ENCODE measurements at regions not wholly inside any gene's neighbourhood (a gene's known extent, or its start where the extent isn't known, plus 50 kb on each side); places are given as distances from the start of the nearest gene placed in this dataset.

DNA sequence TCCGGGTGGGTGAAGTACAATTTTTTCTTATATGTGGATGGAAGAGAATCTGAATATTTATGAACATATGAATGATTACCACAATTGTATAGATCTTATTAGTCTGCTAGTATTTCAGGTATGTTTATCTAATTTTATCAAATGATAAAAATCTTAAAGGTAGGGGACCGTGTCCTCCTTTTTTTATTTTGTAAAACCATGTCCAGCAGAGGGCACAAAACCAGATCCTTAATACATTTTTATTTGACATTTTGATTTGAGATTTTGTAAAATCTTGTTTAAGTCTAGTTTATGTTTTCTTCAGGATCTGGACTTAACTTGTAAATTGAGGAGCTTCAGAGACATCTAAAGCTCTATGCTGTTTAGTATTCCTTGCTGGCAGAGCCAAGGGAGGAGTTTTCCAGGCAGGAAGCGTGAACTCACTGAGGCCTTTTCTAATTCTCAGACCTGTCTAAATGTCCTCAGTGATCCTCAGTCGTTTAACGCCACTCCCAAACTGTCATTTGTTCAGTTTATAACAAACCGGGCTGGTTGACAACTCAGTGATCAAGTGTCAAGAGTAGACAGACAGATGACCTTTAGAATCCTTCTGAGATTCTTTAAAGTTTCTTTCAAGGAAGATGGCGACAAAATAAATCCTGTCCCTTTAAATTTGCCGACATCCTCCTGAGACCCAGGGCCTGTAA is 263.9 kb downstream of the KTN1 start:
- Histone ChIP-seq H3K9me3 (ENCODE audit: control insufficient read depth, low read length) (peaks cover 1% of the 10 kb centered on the region), H3K36me3 (ENCODE audit: control insufficient read depth in 1 of 2, insufficient read depth in 2 of 2, low read length in 1 of 2) (no peaks in the 10 kb centered on the region), H3K27me3 (ENCODE audit: control insufficient read depth in 1 of 2, insufficient read depth in 2 of 2, low read length in 1 of 2) (no peaks in the 10 kb centered on the region), H3K27ac (ENCODE audit: low read depth in 1 of 2, low read length in 2 of 2) (no peak overlapping the region), H3K4me3 (ENCODE audit: low read length in 2 of 2) (no peak overlapping the region), H3K4me1 (ENCODE audit: control insufficient read depth in 1 of 2, insufficient read depth in 2 of 2, low read length in 2 of 2) (peaks cover 0 to 5% of the 10 kb centered on the region in 2 donors)
- no peak for ATAC-seq (ENCODE audit: low FRiP score)
- intact Hi-C loops (cut with DNase I): no loop called here
- DNase-seq: no peak
- WGBS, 2 donors: 63 to 67% methylated on average over 8 of the region's 8 CpGs

- peaks cover 1% of the 10 kb centered on the region for H3K9me3 ChIP-seq (ENCODE audit: control insufficient read depth, low read length)
- WGBS, 2 donors: 76 to 84% methylated on average over 9 of the region's 9 CpGs
- no peaks in the 10 kb centered on the region for H3K27me3 ChIP-seq (ENCODE audit: control insufficient read depth in 1 of 2, insufficient read depth in 2 of 2, low read length in 1 of 2)
- no peak overlapping the region for H3K27ac ChIP-seq (ENCODE audit: low read depth in 1 of 2, low read length in 2 of 2)
- no peak overlapping the region for H3K4me3 ChIP-seq (ENCODE audit: low read length in 2 of 2)
- peak; percentile 63 for ATAC-seq (ENCODE audit: low FRiP score)
- peaks cover 0 to 10% of the 10 kb centered on the region in 2 donors for H3K4me1 ChIP-seq (ENCODE audit: control insufficient read depth in 1 of 2, insufficient read depth in 2 of 2, low read length in 2 of 2)
- H3K36me3 ChIP-seq (ENCODE audit: control insufficient read depth in 1 of 2, insufficient read depth in 2 of 2, low read length in 1 of 2): no peaks in the 10 kb centered on the region
- intact Hi-C loops (cut with DNase I): no loop called here
- DNase-seq: no peak
Measured at GRCh38 chr14:55845963-55846825, 266.2 kb downstream of the KTN1 start.

- no peak for DNase-seq
- Histone ChIP-seq H3K27ac (ENCODE audit: low read depth in 1 of 2, low read length in 2 of 2) (no peak overlapping the region), H3K4me3 (ENCODE audit: low read length in 2 of 2) (no peak overlapping the region), H3K36me3 (ENCODE audit: control insufficient read depth in 1 of 2, insufficient read depth in 2 of 2, low read length in 1 of 2) (no peaks in the 10 kb centered on the region), H3K4me1 (ENCODE audit: control insufficient read depth in 1 of 2, insufficient read depth in 2 of 2, low read length in 2 of 2) (peaks cover 0 to 12% of the 10 kb centered on the region in 2 donors), H3K27me3 (ENCODE audit: control insufficient read depth in 1 of 2, insufficient read depth in 2 of 2, low read length in 1 of 2) (no peaks in the 10 kb centered on the region), H3K9me3 (ENCODE audit: control insufficient read depth, low read length) (peaks cover 1% of the 10 kb centered on the region)
- peak; percentile 84 for ATAC-seq (ENCODE audit: low FRiP score)
- intact Hi-C loops (cut with DNase I): no loop called here
- WGBS, 2 donors: 2 to 9% methylated on average over 2 of the region's 2 CpGs
Measured at GRCh38 chr14:55846826-55847446, 266.9 kb downstream of the KTN1 start.

DNA sequence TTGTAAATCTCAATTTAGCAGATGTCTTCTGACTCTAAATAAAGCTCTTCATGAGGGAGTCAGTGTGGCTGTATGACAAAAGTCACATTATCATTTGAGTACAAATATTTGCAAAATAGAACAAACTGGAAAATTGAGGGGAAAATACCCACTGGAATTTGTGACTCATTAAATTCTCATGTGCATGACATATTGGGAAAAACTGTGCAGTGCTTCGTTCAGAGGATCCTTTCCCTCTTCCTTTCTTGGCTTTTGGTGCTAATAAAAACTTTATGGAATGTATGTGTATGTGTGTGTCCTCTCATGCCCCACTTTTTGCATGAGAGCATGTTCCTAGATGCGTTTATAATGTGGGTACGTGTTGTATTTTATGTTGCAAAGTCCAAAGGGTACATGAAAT is 267.8 kb downstream of the KTN1 start:
- 35 to 36% methylated on average over 3 of the region's 3 CpGs for WGBS, 2 donors

DNA sequence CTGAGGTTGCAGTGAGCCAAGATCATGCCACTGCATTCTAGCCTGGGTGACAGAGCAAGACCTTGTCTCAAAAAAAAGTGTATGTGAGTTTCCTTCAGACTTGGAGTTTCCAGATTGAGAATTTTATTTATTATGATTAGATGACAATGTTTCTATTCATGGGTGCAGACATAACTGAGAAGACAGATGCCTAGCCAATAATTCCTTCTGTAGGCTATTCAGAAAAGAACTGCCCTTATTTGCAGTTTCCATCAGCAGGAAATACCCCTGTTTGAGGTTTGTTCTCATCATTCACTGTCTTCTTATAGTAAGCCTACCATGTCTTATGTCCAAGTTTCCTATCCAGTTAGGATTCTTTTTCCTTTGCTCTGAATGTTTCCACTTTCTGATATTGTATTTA is 269.0 kb downstream of the KTN1 start:
- intact Hi-C loops (cut with DNase I): no loop called here

More for the DNA sequence above, 267.8 kb downstream of the KTN1 start:
- intact Hi-C loops (cut with DNase I): no loop called here
- Histone ChIP-seq H3K36me3 (ENCODE audit: control insufficient read depth in 1 of 2, insufficient read depth in 2 of 2, low read length in 1 of 2) (no peaks in the 10 kb centered on the region), H3K9me3 (ENCODE audit: control insufficient read depth, low read length) (peaks cover 1% of the 10 kb centered on the region), H3K27me3 (ENCODE audit: control insufficient read depth in 1 of 2, insufficient read depth in 2 of 2, low read length in 1 of 2) (no peaks in the 10 kb centered on the region), H3K4me1 (ENCODE audit: control insufficient read depth in 1 of 2, insufficient read depth in 2 of 2, low read length in 2 of 2) (peaks cover 0 to 12% of the 10 kb centered on the region in 2 donors), H3K27ac (ENCODE audit: low read depth in 1 of 2, low read length in 2 of 2) (no peak overlapping the region), H3K4me3 (ENCODE audit: low read length in 2 of 2) (no peak overlapping the region)
- DNase-seq (no peak), ATAC-seq (ENCODE audit: low FRiP score) (no peak)

GRCh38 chr14:55849833-55850232 is 268.4 kb upstream of the PELI2 start:
- peaks cover 1% of the 10 kb centered on the region for H3K9me3 ChIP-seq (ENCODE audit: control insufficient read depth, low read length)
- H3K4me3 ChIP-seq (ENCODE audit: low read length in 2 of 2): no peak overlapping the region
- peaks cover 0 to 12% of the 10 kb centered on the region in 2 donors for H3K4me1 ChIP-seq (ENCODE audit: control insufficient read depth in 1 of 2, insufficient read depth in 2 of 2, low read length in 2 of 2)
- no peak overlapping the region for H3K27ac ChIP-seq (ENCODE audit: low read depth in 1 of 2, low read length in 2 of 2)
- WGBS, 2 donors: 94 to 99% methylated on average over 2 of the region's 2 CpGs
- intact Hi-C loops (cut with DNase I): loop anchor here in 1 of 2 donors (10.0 kb wide), 1 partner anchor 485 kb away; no protein-coding TSS in a partner anchor
- H3K27me3 ChIP-seq (ENCODE audit: control insufficient read depth in 1 of 2, insufficient read depth in 2 of 2, low read length in 1 of 2): no peaks in the 10 kb centered on the region
- H3K36me3 ChIP-seq (ENCODE audit: control insufficient read depth in 1 of 2, insufficient read depth in 2 of 2, low read length in 1 of 2): no peaks in the 10 kb centered on the region
- no peak for DNase-seq
- ATAC-seq (ENCODE audit: low FRiP score): no peak

More for the DNA sequence above, 269.0 kb downstream of the KTN1 start:
- Histone ChIP-seq H3K4me3 (ENCODE audit: low read length in 2 of 2) (no peak overlapping the region), H3K36me3 (ENCODE audit: control insufficient read depth in 1 of 2, insufficient read depth in 2 of 2, low read length in 1 of 2) (no peaks in the 10 kb centered on the region), H3K4me1 (ENCODE audit: control insufficient read depth in 1 of 2, insufficient read depth in 2 of 2, low read length in 2 of 2) (peaks cover 0 to 12% of the 10 kb centered on the region in 2 donors), H3K27ac (ENCODE audit: low read depth in 1 of 2, low read length in 2 of 2) (no peak overlapping the region), H3K9me3 (ENCODE audit: control insufficient read depth, low read length) (peaks cover 1% of the 10 kb centered on the region), H3K27me3 (ENCODE audit: control insufficient read depth in 1 of 2, insufficient read depth in 2 of 2, low read length in 1 of 2) (no peaks in the 10 kb centered on the region)
- no peak for DNase-seq
- no peak for ATAC-seq (ENCODE audit: low FRiP score)

- H3K27me3 ChIP-seq (ENCODE audit: control insufficient read depth in 1 of 2, insufficient read depth in 2 of 2, low read length in 1 of 2): no peaks in the 10 kb centered on the region
- no peak for ATAC-seq (ENCODE audit: low FRiP score)
- no peak for DNase-seq
- H3K27ac ChIP-seq (ENCODE audit: low read depth in 1 of 2, low read length in 2 of 2): no peak overlapping the region
- no peaks in the 10 kb centered on the region for H3K36me3 ChIP-seq (ENCODE audit: control insufficient read depth in 1 of 2, insufficient read depth in 2 of 2, low read length in 1 of 2)
- peaks cover 0 to 12% of the 10 kb centered on the region in 2 donors for H3K4me1 ChIP-seq (ENCODE audit: control insufficient read depth in 1 of 2, insufficient read depth in 2 of 2, low read length in 2 of 2)
- intact Hi-C loops (cut with DNase I): loop anchor here in 1 of 2 donors (10.0 kb wide), 1 partner anchor 484 kb away; no protein-coding TSS in a partner anchor
- 67 to 78% methylated on average over 4 of the region's 4 CpGs for WGBS, 2 donors
- peaks cover 1% of the 10 kb centered on the region for H3K9me3 ChIP-seq (ENCODE audit: control insufficient read depth, low read length)
- H3K4me3 ChIP-seq (ENCODE audit: low read length in 2 of 2): no peak overlapping the region
Measured at GRCh38 chr14:55850825-55851241, 267.4 kb upstream of the PELI2 start.

DNA sequence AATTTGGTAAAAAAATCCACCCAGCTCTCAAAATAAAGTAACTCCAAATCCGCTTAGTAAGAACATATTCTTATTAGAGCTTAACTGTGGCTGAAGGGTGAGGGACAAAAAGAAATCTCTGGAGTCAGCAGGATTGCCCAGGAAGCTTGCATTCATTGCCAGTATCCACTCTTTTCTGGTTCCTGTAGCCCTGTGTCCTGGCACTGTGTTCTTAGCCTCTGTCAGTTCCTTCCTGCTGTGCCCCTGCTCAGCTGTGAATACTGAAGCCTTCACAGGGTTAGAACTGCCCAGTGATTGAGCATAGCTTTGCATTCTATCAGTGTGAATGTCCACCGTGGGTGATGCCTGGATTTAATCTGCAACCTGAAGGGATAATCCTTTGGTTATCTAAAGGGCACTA is 266.9 kb upstream of the PELI2 start:
- 61 to 64% methylated on average over 2 of the region's 2 CpGs for WGBS, 2 donors
- intact Hi-C loops (cut with DNase I): loop anchor here in 1 of 2 donors (10.0 kb wide), 1 partner anchor 484 kb away; no protein-coding TSS in a partner anchor
- Histone ChIP-seq H3K27me3 (ENCODE audit: control insufficient read depth in 1 of 2, insufficient read depth in 2 of 2, low read length in 1 of 2) (no peaks in the 10 kb centered on the region), H3K9me3 (ENCODE audit: control insufficient read depth, low read length) (no peaks in the 10 kb centered on the region), H3K27ac (ENCODE audit: low read depth in 1 of 2, low read length in 2 of 2) (no peak overlapping the region), H3K4me3 (ENCODE audit: low read length in 2 of 2) (no peak overlapping the region), H3K4me1 (ENCODE audit: control insufficient read depth in 1 of 2, insufficient read depth in 2 of 2, low read length in 2 of 2) (peaks cover 0 to 12% of the 10 kb centered on the region in 2 donors), H3K36me3 (ENCODE audit: control insufficient read depth in 1 of 2, insufficient read depth in 2 of 2, low read length in 1 of 2) (no peaks in the 10 kb centered on the region)
- no peak for ATAC-seq (ENCODE audit: low FRiP score)
- no peak for DNase-seq
